ENCODE measurements at regions not wholly inside any gene's neighbourhood (a gene's known extent, or its start where the extent isn't known, plus 50 kb on each side); places are given as distances from the start of the nearest gene placed in this dataset.

- Histone ChIP-seq H2BK12ac (ENCODE audit: insufficient read length, low read depth, low read length) (no peak overlapping the region), H3K56ac (ENCODE audit: insufficient read length, low read depth, low read length) (no peak overlapping the region), H3K14ac (ENCODE audit: insufficient read depth, low read length) (no peak overlapping the region), H4K5ac (ENCODE audit: insufficient read length, low read depth, low read length) (no peak overlapping the region), H3K79me1 (ENCODE audit: insufficient read depth, low read depth, low read length, poor library complexity, severe bottlenecking) (no peaks in the 10 kb centered on the region), H3K9ac (ENCODE audit: extremely low read depth, insufficient read length, low read length) (no peak overlapping the region), H3T11ph (ENCODE audit: low read length) (no peak overlapping the region), H3K4me2 (ENCODE audit: insufficient read depth, insufficient read length, low read length) (no peak overlapping the region), H2BK120ac (ENCODE audit: low read depth, low read length, poor library complexity, severe bottlenecking) (no peak overlapping the region), H3K79me2 (ENCODE audit: insufficient read depth, low read length) (no peaks in the 10 kb centered on the region), H3K9me3 (ENCODE audit: control insufficient read depth, low read depth, low read length) (no peaks in the 10 kb centered on the region), H2AK5ac (ENCODE audit: insufficient read length, low read length) (no peak overlapping the region), H2BK5ac (ENCODE audit: insufficient read length, low read length) (no peak overlapping the region), H4K20me1 (ENCODE audit: control insufficient read depth, insufficient read depth, insufficient read length) (no peaks in the 10 kb centered on the region), H2BK15ac (ENCODE audit: low read depth, low read length) (no peak overlapping the region), H4K8ac (replicated peaks; ENCODE audit: insufficient read length, low read depth, low read length) (no peak overlapping the region), H3K18ac (ENCODE audit: insufficient read length, low read depth, low read length) (no peak overlapping the region), H3K4ac (ENCODE audit: low read depth, low read length) (no peak overlapping the region), H2BK20ac (ENCODE audit: low read depth, low read length, poor library complexity, severe bottlenecking) (no peak overlapping the region), H3K27ac (ENCODE audit: insufficient read length, low read depth, low read length) (no peak overlapping the region), H3K23ac (ENCODE audit: insufficient read length, low read depth, low read length) (no peak overlapping the region), H3K27me3 (ENCODE audit: insufficient read depth, low read length) (no peaks in the 10 kb centered on the region), H3K4me1 (ENCODE audit: insufficient read depth, low read length) (no peaks in the 10 kb centered on the region), H3K23me2 (ENCODE audit: insufficient read length, low read depth, low read length, poor library complexity, severe bottlenecking) (no peaks in the 10 kb centered on the region), H2AFZ (ENCODE audit: low read length) (no peak overlapping the region), H4K91ac (ENCODE audit: insufficient read length, low read depth, low read length) (no peak overlapping the region)
- Mint-ChIP-seq H3K4me3 (no peak overlapping the region), H3K27ac (no peak overlapping the region), H3K27me3 (ENCODE audit: low read depth) (no peaks in the 10 kb centered on the region), H3K4me1 (no peaks in the 10 kb centered on the region), H3K36me3 (ENCODE audit: insufficient read depth in 1 of 3, low read depth in 3 of 3) (no peaks in the 10 kb centered on the region), H3K9me3 (no peaks in the 10 kb centered on the region)
- TF ChIP-seq, protein P1, sequence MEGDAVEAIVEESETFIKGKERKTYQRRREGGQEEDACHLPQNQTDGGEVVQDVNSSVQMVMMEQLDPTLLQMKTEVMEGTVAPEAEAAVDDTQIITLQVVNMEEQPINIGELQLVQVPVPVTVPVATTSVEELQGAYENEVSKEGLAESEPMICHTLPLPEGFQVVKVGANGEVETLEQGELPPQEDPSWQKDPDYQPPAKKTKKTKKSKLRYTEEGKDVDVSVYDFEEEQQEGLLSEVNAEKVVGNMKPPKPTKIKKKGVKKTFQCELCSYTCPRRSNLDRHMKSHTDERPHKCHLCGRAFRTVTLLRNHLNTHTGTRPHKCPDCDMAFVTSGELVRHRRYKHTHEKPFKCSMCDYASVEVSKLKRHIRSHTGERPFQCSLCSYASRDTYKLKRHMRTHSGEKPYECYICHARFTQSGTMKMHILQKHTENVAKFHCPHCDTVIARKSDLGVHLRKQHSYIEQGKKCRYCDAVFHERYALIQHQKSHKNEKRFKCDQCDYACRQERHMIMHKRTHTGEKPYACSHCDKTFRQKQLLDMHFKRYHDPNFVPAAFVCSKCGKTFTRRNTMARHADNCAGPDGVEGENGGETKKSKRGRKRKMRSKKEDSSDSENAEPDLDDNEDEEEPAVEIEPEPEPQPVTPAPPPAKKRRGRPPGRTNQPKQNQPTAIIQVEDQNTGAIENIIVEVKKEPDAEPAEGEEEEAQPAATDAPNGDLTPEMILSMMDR (conservative IDR thresholded peaks at IDR 0.05): no peak
- DNase-seq: no peak
- WGBS (ENCODE audit: extremely low coverage, insufficient read length, low lambda C conversion rate): no CpG with 5 or more reads among the region's 1 CpG
Measured at GRCh38 chr2:142220239-142220638, 89.4 kb upstream of the LRP1B start.

Measured in H9 (cell line).